ENCODE measurements at regions not wholly inside any gene's neighbourhood (a gene's known extent, or its start where the extent isn't known, plus 50 kb on each side); places are given as distances from the start of the nearest gene placed in this dataset.
"Not testable (repeated sequence)": the region's sequence is repeated elsewhere in the genome, so short reads cannot be mapped to it uniquely, and the experiment has no call there.

DNA sequence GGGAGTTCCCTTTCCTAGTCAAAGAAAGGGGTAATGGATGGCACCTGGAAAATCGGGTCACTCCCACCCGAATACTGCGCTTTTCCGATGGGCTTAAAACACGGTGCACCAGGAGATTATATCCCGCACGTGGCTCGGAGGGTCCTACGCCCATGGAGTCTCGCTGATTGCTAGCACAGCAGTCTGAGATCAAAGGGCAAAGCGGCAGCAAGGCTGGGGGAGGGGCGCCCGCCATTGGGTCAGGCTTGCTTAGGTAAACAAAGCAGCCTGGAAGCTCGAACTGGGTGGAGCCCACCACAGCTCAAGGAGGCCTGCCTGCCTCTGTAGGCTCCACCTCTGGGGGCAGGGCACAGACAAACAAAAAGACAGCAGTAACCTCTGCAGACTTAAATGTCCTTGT, 683.3 kb upstream of the MIR17HG start:
- not testable (repeated sequence) for DNase-seq

DNA sequence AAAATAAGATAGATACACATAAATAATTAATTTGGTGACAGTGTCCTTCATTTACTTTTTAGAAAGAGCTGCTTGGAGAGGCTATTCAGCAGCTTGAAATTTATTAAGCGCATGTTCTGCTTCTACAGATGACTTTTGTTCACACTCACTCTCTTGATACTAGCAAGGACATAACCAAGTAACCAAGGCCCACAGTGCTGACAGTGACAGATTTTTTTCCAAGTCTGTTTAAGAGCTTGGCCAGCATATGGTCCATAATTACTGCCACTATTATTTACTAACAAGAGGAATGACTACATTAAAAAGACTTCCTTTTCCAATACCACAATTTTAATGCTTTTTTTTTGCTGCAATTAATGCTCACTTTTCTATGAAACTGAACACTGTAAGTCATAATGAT, 673.7 kb upstream of the MIR17HG start:
- DNase-seq = no peak

- no peak for DNase-seq
Observed at GRCh38 chr13:90675129-90675528, 672.4 kb upstream of the MIR17HG start.

- DNase-seq = no peak
Observed at GRCh38 chr13:90680826-90681225, 666.7 kb upstream of the MIR17HG start.

DNA sequence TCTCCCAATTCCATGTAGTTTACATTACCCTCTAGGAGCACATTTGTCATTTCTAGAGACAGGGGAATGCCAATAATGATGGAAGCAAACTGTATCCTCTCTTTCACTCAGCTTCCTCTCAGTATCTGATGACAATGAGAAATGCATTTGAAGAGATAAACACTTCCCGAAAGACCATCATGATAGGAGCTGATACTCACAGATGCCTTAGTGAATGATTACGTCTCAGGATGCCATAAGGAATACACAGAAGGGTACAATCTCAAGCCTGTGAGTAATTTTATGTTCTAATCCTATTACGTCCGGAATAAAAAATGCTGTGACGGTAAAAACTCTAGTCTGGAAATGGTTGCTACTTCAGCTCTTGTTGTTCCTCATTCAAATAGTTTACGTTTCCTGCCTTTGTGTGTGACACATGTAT, 663.8 kb upstream of the MIR17HG start:
- no peak for DNase-seq

GRCh38 chr13:90686442-90686841, 661.0 kb upstream of the MIR17HG start:
- DNase-seq = no peak

- DNase-seq = no peak
Observed at GRCh38 chr13:90689111-90689510, 658.4 kb upstream of the MIR17HG start.

- DNase-seq = no peak
Observed at GRCh38 chr13:90690458-90691080, 656.9 kb upstream of the MIR17HG start.

- DNase-seq = no peak
Observed at GRCh38 chr13:90696254-90696653, 651.2 kb upstream of the MIR17HG start.

- no peak for DNase-seq
Observed at GRCh38 chr13:90696656-90697055, 650.8 kb upstream of the MIR17HG start.

DNA sequence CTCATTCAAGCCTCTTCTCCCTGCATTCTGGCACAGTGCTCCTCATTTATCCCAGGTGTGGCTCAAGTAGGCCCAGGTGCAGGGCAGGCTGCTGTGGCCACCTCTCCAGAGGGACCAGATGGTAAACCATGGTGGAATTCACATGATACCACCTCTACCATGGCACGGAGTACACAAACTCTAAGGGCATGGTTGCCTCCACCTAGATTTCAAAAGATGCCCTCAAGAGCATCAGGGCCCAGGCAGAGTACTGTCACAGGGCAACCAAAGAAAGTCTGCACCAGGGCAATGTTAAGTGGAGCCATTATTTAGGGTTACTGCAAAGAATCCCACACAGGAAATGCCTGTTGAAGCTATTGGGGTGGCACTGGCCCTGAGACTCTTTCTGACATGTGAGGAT, 647.1 kb upstream of the MIR17HG start:
- no peak for DNase-seq

DNA sequence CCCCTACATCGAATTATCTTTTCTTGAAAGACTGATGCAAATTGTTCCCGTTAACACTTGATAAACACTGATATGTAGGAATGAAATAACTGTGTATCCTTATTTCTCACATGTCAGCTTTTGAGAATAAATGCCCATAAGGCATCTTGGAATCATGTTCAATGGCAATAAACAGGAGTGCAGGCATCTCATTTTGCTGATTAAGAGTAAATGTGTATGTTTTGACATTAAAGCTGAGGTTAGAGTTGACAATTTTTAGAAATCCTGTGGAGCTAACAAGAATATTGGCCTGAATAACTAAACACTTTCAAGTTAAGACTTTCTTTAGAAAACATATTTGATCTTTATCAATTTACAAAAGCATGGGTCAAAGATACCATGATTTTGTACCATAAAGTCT, 646.2 kb upstream of the MIR17HG start:
- no peak for DNase-seq

GRCh38 chr13:90702050-90702449, 645.4 kb upstream of the MIR17HG start:
- no peak for DNase-seq

GRCh38 chr13:90706631-90707030, 640.9 kb upstream of the MIR17HG start:
- no peak for DNase-seq

- DNase-seq = no peak
Observed at GRCh38 chr13:90708128-90708527, 639.4 kb upstream of the MIR17HG start.

GRCh38 chr13:90709319-90709718, 638.2 kb upstream of the MIR17HG start:
- DNase-seq = no peak

GRCh38 chr13:90710164-90710759, 637.2 kb upstream of the MIR17HG start:
- no peak for DNase-seq

- DNase-seq = no peak
Observed at GRCh38 chr13:90713441-90714133, 633.9 kb upstream of the MIR17HG start.

GRCh38 chr13:90715485-90715884, 632.0 kb upstream of the MIR17HG start:
- no peak for DNase-seq

DNA sequence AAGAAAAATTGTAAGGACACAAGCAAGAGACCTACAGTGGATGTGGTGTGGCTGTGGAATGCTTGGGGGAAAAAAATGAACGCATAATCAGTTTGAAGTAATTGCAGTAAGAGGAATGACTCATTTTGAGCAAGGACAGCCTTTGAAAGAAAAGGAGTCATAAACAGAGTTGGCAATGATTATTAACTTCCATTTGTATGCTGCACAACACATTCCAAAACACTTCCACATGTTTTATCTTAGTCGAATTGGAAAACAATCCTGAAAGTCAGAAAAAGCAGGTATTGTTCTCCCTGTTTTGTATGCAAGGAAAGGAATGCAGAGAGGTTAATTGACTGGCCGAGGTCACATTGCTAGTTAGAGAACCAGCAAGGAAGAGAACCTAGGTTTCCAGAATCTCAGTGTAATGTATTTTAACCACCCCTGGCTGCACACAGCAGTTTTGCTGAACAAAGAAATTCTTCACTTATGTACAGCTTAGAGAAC, 630.0 kb upstream of the MIR17HG start:
- no peak for DNase-seq

GRCh38 chr13:90719461-90719860, 628.0 kb upstream of the MIR17HG start:
- no peak for DNase-seq

- no peak for DNase-seq
Observed at GRCh38 chr13:90721937-90722336, 625.5 kb upstream of the MIR17HG start.

DNA sequence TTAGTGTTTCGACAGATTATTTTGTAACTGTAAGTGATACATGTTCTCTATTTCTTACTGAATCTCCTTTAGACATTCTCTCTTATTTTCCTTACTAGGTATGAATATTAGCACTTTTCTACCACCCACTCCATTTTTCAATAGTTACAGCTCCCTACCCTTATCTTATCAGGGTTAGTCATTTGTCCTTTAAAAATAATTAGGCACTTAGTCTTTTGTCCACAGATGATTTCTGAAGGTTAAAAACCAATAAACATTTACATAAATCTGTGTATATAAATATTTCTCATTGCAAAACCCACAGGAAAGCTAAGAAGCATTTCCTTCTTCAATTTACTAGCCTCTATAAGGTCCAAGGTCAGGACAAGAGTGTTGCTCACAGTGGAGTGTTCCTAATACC, 624.1 kb upstream of the MIR17HG start:
- no peak for DNase-seq

GRCh38 chr13:90726375-90726774, 621.1 kb upstream of the MIR17HG start:
- DNase-seq = no peak
